ENCODE measurements at regions not wholly inside any gene's neighbourhood (a gene's known extent, or its start where the extent isn't known, plus 50 kb on each side); places are given as distances from the start of the nearest gene placed in this dataset.
"Not testable (repeated sequence)": the region's sequence is repeated elsewhere in the genome, so short reads cannot be mapped to it uniquely, and the experiment has no call there.

- TF ChIP-seq CTCF (IDR thresholded peaks at IDR 0.05) (no peak), EP300 (IDR thresholded peaks at IDR 0.05) (no peak), POLR2A (IDR thresholded peaks at IDR 0.05) (no peak)
- Histone ChIP-seq H3K9me3 (no peaks in the 10 kb centered on the region), H3K4me1 (peaks cover 0 to 4% (median 0%) of the 10 kb centered on the region in 4 donors), H3K27ac (no peak overlapping the region), H3K36me3 (no peaks in the 10 kb centered on the region), H3K4me3 (no peak overlapping the region), H3K27me3 (no peaks in the 10 kb centered on the region)
- DNase-seq (ENCODE audit: low spot score in 2 of 2) = no peak
- 70 to 80% methylated on average over 3 of the region's 3 CpGs for WGBS, 2 donors
These were observed 1195.4 kb upstream of the LRRN3 start for GRCh38 chr7:109895536-109895935.

GRCh38 chr7:109901926-109902325 is 1189.0 kb upstream of the LRRN3 start:
- no peak overlapping the region for H3K27ac ChIP-seq
- TF ChIP-seq CTCF (IDR thresholded peaks at IDR 0.05) (no peak), POLR2A (IDR thresholded peaks at IDR 0.05) (no peak), EP300 (IDR thresholded peaks at IDR 0.05) (no peak)
- no peaks in the 10 kb centered on the region for H3K27me3 ChIP-seq
- WGBS, 2 donors = 39 to 65% methylated on average over 1 of the region's 1 CpG
- H3K4me3 ChIP-seq = no peak overlapping the region
- no peaks in the 10 kb centered on the region for H3K36me3 ChIP-seq
- H3K9me3 ChIP-seq = peaks cover 0 to 3% (median 0%) of the 10 kb centered on the region in 4 donors
- DNase-seq (ENCODE audit: low spot score in 2 of 2) = no peak
- no peaks in the 10 kb centered on the region for H3K4me1 ChIP-seq

DNA sequence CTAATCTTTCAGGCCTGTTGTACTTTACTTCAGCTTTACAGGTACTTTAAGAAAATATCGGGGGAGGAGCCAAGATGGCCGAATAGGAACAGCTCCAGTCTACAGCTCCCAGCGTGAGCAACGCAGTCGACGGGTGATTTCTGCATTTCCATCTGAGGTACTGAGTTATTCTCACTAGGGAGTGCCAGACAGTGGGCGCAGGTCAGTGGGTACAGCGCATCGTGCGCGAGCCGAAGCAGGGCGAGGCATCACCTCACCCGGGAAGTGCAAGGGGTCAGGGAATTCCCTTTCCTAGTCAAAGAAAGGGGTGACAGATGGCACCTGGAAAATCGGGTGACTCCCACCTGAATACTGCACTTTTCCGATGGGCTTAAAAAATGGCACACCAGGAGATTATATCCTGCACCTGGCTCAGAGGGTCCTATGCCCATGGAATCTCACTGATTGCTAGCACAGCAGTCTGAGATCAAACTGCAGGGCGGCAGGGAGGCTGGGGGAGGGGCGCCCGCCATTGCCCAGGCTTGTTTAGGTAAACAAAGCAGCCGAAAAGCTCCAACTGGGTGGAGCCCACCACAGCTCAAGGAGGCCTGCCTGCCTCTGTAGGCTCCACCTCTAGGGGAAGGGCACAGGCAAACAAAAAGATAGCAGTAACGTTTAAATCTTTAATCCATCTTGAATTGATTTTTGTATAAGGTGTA is 1185.4 kb upstream of the LRRN3 start:
- H3K27me3 ChIP-seq; DNase-seq (ENCODE audit: low spot score in 2 of 2); H3K9me3 ChIP-seq; H3K27ac ChIP-seq; H3K4me3 ChIP-seq; H3K36me3 ChIP-seq; H3K4me1 ChIP-seq: not testable (repeated sequence)
- 91% methylated on average over 21 of the region's 21 CpGs for WGBS, 2 donors

- H3K9me3 ChIP-seq = no peaks in the 10 kb centered on the region
- TF ChIP-seq EP300 (IDR thresholded peaks at IDR 0.05) (no peak), POLR2A (IDR thresholded peaks at IDR 0.05) (no peak), CTCF (IDR thresholded peaks at IDR 0.05) (no peak)
- no peak overlapping the region for H3K27ac ChIP-seq
- H3K4me3 ChIP-seq = no peak overlapping the region
- H3K27me3 ChIP-seq = no peaks in the 10 kb centered on the region
- DNase-seq (ENCODE audit: low spot score in 2 of 2) = no peak
- H3K36me3 ChIP-seq = no peaks in the 10 kb centered on the region
- 76 to 80% methylated on average over 3 of the region's 3 CpGs for WGBS, 2 donors
- H3K4me1 ChIP-seq = no peaks in the 10 kb centered on the region
These were observed 1175.3 kb upstream of the LRRN3 start for GRCh38 chr7:109915670-109916069.

DNA sequence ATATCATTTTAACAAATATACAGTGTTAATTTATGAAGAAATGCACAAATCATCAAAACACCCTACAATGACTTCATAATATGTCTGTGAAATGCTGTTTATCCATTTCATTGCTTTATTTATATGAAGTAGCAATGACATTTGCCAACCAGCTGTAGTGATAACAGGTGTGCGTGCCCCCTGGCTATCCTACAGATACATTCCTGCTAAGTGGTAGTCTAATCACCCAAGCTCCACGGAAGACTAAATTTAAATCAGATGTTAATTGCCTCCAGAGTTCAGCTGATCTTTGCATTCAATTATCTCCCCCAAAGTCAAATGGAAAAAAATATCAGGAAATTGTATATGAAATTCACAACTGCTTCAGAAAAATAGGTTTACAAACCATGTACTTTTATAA is 1164.2 kb upstream of the LRRN3 start:
- Histone ChIP-seq H3K4me1 (no peaks in the 10 kb centered on the region), H3K27me3 (no peaks in the 10 kb centered on the region), H3K9me3 (peaks cover 0 to 14% (median 0%) of the 10 kb centered on the region in 4 donors), H3K27ac (no peak overlapping the region), H3K36me3 (no peaks in the 10 kb centered on the region), H3K4me3 (no peak overlapping the region)
- 45 to 63% methylated on average over 2 of the region's 2 CpGs for WGBS, 2 donors
- DNase-seq (ENCODE audit: low spot score in 2 of 2) = no peak
- TF ChIP-seq CTCF (IDR thresholded peaks at IDR 0.05) (no peak), POLR2A (IDR thresholded peaks at IDR 0.05) (no peak), EP300 (IDR thresholded peaks at IDR 0.05) (no peak)

DNA sequence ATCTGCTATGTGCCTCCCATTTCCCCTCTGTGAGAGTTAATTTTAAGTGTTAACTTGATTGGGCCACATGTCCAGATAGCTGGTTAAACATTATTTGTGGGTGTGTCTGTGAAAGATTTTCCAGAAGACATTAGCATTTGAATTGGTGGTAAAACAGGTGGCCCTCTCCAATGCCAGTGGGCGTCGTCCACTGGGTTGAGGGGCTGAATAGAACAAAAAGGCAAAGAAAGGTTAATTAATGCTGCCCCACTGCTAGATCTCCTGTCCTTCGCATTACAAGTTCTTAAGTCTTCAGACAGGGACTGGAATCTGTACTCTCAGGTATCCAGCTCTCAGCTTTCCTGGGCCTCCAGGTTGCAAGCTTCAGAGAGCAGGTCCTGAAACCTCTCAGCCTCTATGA is 1160.9 kb upstream of the LRRN3 start:
- H3K27me3 ChIP-seq = no peaks in the 10 kb centered on the region
- H3K27ac ChIP-seq = no peak overlapping the region
- no peak overlapping the region for H3K4me3 ChIP-seq
- H3K9me3 ChIP-seq = peaks cover 0 to under 1% (median 0%) of the 10 kb centered on the region in 4 donors
- WGBS, 2 donors = 67 to 83% methylated on average over 3 of the region's 3 CpGs
- TF ChIP-seq POLR2A (IDR thresholded peaks at IDR 0.05) = no peak
- no peak for TF ChIP-seq CTCF (IDR thresholded peaks at IDR 0.05)
- no peak for TF ChIP-seq EP300 (IDR thresholded peaks at IDR 0.05)
- H3K4me1 ChIP-seq = no peaks in the 10 kb centered on the region
- H3K36me3 ChIP-seq = no peaks in the 10 kb centered on the region
- DNase-seq (ENCODE audit: low spot score in 2 of 2) = no peak
